SK-N-SH (cell line): ENCODE measurements at regions not wholly inside any gene's neighbourhood (a gene's known extent, or its start where the extent isn't known, plus 50 kb on each side); places are given as distances from the start of the nearest gene placed in this dataset.

ENCODE experiments used
- CTCF ChIA-PET: fragments of 300-600, 350-600 bp; formaldehyde crosslinking; extraction: SDS; loops from one replicate; lab custom pipeline; 2021; lab: Yijun Ruan, JAX
- POLR2A ChIA-PET: fragments of 350-600 bp; sonication (Branson Sonifier 250); formaldehyde crosslinking; extraction: SDS; loops from one replicate; lab custom pipeline; 2020; ENCODE audit warnings: antibody characterized with exemption, inconsistent platforms; lab: Yijun Ruan, JAX
- DNase-seq: peaks from one replicate; pipeline ENCODE4 v3.0.0; 2012
- H2AFZ ChIP-seq: fragments of 200-600 bp; sonication (generic); 2 replicates; pipeline ENCODE4 v1.8.1; 2016; ENCODE audit warnings: antibody characterized with exemption, mild to moderate bottlenecking, low read depth
- H3F3A ChIP-seq: fragments of 200-600 bp; sonication (generic); replicated peaks from 2 replicates; pipeline ENCODE3; 2016; ENCODE audit warnings: antibody characterized with exemption, mild to moderate bottlenecking; ENCODE audit not compliant: insufficient read depth
- H3K27ac ChIP-seq, 2 experiments: fragments of 200-500 bp in 1 of 2; fragments of 200-600 bp in 1 of 2; sonication (Bioruptor generic) in 1 of 2; sonication (generic), shearing (Covaris generic) in 1 of 2; 2 replicates each; pipeline versions ENCODE4 v1.5.1 to v1.6.1; 2014 to 2016; ENCODE audit warnings: low read depth in 2 of 2, inconsistent platforms in 1 of 2, low read length in 1 of 2, mild to moderate bottlenecking in 1 of 2, mixed read lengths in 1 of 2
- H3K27me3 ChIP-seq: fragments of 200-600 bp; sonication (generic), shearing (Covaris generic); 2 replicates; pipeline ENCODE4 v1.6.1; 2016; ENCODE audit warnings: mixed run types; ENCODE audit not compliant: insufficient read depth
- H3K36me3 ChIP-seq, 2 experiments: fragments of 200-500 bp in 1 of 2; fragments of 200-600 bp in 1 of 2; sonication (Bioruptor generic) in 1 of 2; sonication (generic) in 1 of 2; replicated peaks in 1 of 2; 2 replicates each; pipeline versions ENCODE3 to v1.5.1; 2014 to 2016; ENCODE audit warnings: low read length in 1 of 2, mild to moderate bottlenecking in 1 of 2; ENCODE audit not compliant: insufficient read depth in 2 of 2, control insufficient read depth in 1 of 2
- H3K4me1 ChIP-seq, 2 experiments: fragments of 200-500 bp in 1 of 2; fragments of 200-600 bp in 1 of 2; sonication (Bioruptor generic) in 1 of 2; sonication (generic), shearing (Covaris generic) in 1 of 2; 2 replicates each; pipeline versions ENCODE4 v1.5.1 to v1.6.1; 2014 to 2016; ENCODE audit warnings: low read depth in 1 of 2, low read length in 1 of 2, mixed run types in 1 of 2; ENCODE audit not compliant: insufficient read depth in 2 of 2, control insufficient read depth in 1 of 2
- H3K4me2 ChIP-seq: fragments of 200-600 bp; sonication (generic), shearing (Covaris generic); 2 replicates; pipeline ENCODE4 v1.6.1; 2017; ENCODE audit warnings: mixed run types
- H3K4me3 ChIP-seq, 2 experiments: fragments of 200-500 bp in 1 of 2; fragments of 200-600 bp in 1 of 2; sonication (Bioruptor generic) in 1 of 2; sonication (generic), shearing (Covaris generic) in 1 of 2; 2 replicates each; pipeline versions ENCODE4 v1.5.1 to v1.8.1; 2014 to 2016; ENCODE audit warnings: low read depth in 2 of 2, inconsistent platforms in 1 of 2, low read length in 1 of 2, mild to moderate bottlenecking in 1 of 2, mixed read lengths in 1 of 2, moderate library complexity in 1 of 2
- H3K79me2 ChIP-seq: fragments of 200-600 bp; sonication (generic); 2 replicates; pipeline ENCODE4 v1.8.1; 2017; ENCODE audit warnings: mild to moderate bottlenecking; ENCODE audit not compliant: insufficient read depth
- H3K9ac ChIP-seq: fragments of 200-600 bp; sonication (generic); 2 replicates; pipeline ENCODE4 v1.6.1; 2017; ENCODE audit warnings: mixed run types
- H3K9me2 ChIP-seq: fragments of 200-600 bp; sonication (generic); 2 replicates; pipeline ENCODE4 v1.6.1; 2017; ENCODE audit warnings: mixed run types
- H3K9me3 ChIP-seq: fragments of 200-600 bp; sonication (generic); 2 replicates; pipeline ENCODE4 v1.6.1; 2017; ENCODE audit warnings: mixed run types, mild to moderate bottlenecking, moderate library complexity
- H4K20me1 ChIP-seq: fragments of 200-600 bp; sonication (generic); 2 replicates; pipeline ENCODE4 v1.6.1; 2017; ENCODE audit warnings: mild to moderate bottlenecking, mixed run types; ENCODE audit not compliant: insufficient read depth
- EP300 ChIP-seq, 2 experiments: IDR thresholded peaks; 2 replicates each; pipeline versions ENCODE4 v1.4.0 to v1.6.1; 2012; ENCODE audit warnings: borderline replicate concordance in 1 of 2, low read depth in 1 of 2, low read length in 1 of 2
- FOSL2 ChIP-seq: IDR thresholded peaks from 2 replicates; pipeline ENCODE4 v1.4.0; 2012; ENCODE audit warnings: low read depth, mild to moderate bottlenecking, moderate library complexity, borderline replicate concordance
- GABPA ChIP-seq: IDR thresholded peaks from 2 replicates; pipeline ENCODE4 v1.4.0; 2012; ENCODE audit warnings: low read depth, mild to moderate bottlenecking
- JUND ChIP-seq: IDR thresholded peaks from 2 replicates; pipeline ENCODE4 v1.4.0; 2012
- MEF2A ChIP-seq: IDR thresholded peaks from 2 replicates; pipeline ENCODE4 v1.4.0; 2012; ENCODE audit warnings: low read depth, borderline replicate concordance
- MXI1 ChIP-seq: IDR thresholded peaks from 2 replicates; pipeline ENCODE4 v1.6.1; 2012; ENCODE audit warnings: mild to moderate bottlenecking, low read depth, low read length, improper control_type of control experiment
- POLR2AphosphoS5 ChIP-seq: IDR thresholded peaks from 2 replicates; pipeline ENCODE4 v1.6.1; 2012; ENCODE audit warnings: low read depth, low read length
- RAD21 ChIP-seq: IDR thresholded peaks from 2 replicates; pipeline ENCODE4 v1.6.1; 2012; ENCODE audit warnings: mild to moderate bottlenecking, low read length
- RCOR1 ChIP-seq: fragments of 150-350 bp; IDR thresholded peaks from 2 replicates; pipeline ENCODE4 v1.6.1; 2017; ENCODE audit warnings: antibody characterized with exemption, low read length
- SIN3A ChIP-seq: IDR thresholded peaks from 2 replicates; pipeline ENCODE4 v1.6.1; 2012; ENCODE audit warnings: low read depth, mild to moderate bottlenecking, low read length, moderate library complexity, borderline replicate concordance
- SMC3 ChIP-seq: IDR thresholded peaks from 2 replicates; pipeline ENCODE4 v1.6.1; 2012; ENCODE audit warnings: low read depth, low read length, improper control_type of control experiment
- TAF1 ChIP-seq: IDR thresholded peaks from 2 replicates; pipeline ENCODE4 v1.6.1; 2012; ENCODE audit warnings: low read depth, mild to moderate bottlenecking, low read length, moderate library complexity, borderline replicate concordance
- TCF12 ChIP-seq: IDR thresholded peaks from 2 replicates; pipeline ENCODE4 v1.4.0; 2012
- TEAD4 ChIP-seq: IDR thresholded peaks from 2 replicates; pipeline ENCODE4 v1.4.0; 2012; ENCODE audit warnings: mild to moderate bottlenecking, borderline replicate concordance; ENCODE audit not compliant: insufficient read depth
- WGBS: methylation state at CpG from one replicate; pipeline ENCODE4 v1.1.6; 2017; ENCODE audit warnings: low lambda C conversion rate; 5-methylcytosine and 5-hydroxymethylcytosine counted together
- TF ChIP-seq, protein P1 (sequence below): IDR thresholded peaks from 2 replicates; pipeline ENCODE4 v1.4.0; 2012; ENCODE audit warnings: low read depth
- TF ChIP-seq, protein P2 (sequence below): fragments of 200-600 bp; sonication (generic); IDR thresholded peaks from 2 replicates; pipeline ENCODE4 v1.6.1; 2017; ENCODE audit warnings: antibody characterized with exemption, mild to moderate bottlenecking, moderate library complexity
- TF ChIP-seq, protein P3 (sequence below): IDR thresholded peaks from 2 replicates; pipeline ENCODE4 v1.4.0; 2012; ENCODE audit warnings: low read depth, borderline replicate concordance
- TF ChIP-seq, protein P4 (sequence below): fragments of 150-350 bp; IDR thresholded peaks from 2 replicates; pipeline ENCODE4 v1.6.1; 2016; ENCODE audit warnings: mild to moderate bottlenecking, low read depth, low read length
- TF ChIP-seq, protein P5 (sequence below): IDR thresholded peaks from 2 replicates; pipeline ENCODE4 v1.6.1; 2012; ENCODE audit warnings: mild to moderate bottlenecking, low read depth, low read length, moderate library complexity

DNA sequence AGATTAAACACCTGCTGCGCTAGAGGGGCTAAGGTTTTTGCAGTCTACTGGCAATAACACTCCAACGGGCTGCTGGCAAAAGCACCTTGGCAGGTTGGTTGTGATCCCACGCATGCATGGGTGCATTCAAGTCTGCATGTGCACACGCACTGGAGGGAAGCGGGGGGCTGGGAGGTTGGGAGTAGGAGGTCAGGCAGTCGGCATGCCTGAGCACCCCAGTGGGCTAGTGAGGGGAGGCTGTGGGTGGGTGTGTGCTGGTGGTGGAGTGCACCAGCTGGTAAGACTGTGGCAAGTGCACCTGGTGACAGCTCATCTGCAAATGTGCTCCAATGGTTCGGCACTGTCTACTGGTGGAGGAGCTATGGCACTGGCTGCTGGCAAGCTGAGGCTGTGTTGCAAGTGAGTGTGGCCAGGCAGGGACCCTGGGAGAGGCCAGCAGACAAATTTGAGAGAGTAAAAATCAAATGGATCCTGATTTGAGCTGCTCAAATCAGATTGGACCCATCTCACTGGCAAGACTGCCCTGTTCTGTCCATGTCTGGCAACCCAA lies 460.6 kb upstream of the DSEL start:
- no peaks in the 10 kb centered on the region for H3K9me2 ChIP-seq
- H3K36me3 ChIP-seq = no peaks in the 10 kb centered on the region
- no peaks in the 10 kb centered on the region for H3K9me3 ChIP-seq
- H3K4me2 ChIP-seq = no peak overlapping the region
- TF ChIP-seq GABPA = no peak
- no peak for TF ChIP-seq FOSL2
- TF ChIP-seq, protein P1, sequence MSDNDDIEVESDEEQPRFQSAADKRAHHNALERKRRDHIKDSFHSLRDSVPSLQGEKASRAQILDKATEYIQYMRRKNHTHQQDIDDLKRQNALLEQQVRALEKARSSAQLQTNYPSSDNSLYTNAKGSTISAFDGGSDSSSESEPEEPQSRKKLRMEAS = no peak
- no peak for TF ChIP-seq TCF12
- TF ChIP-seq, protein P2, sequence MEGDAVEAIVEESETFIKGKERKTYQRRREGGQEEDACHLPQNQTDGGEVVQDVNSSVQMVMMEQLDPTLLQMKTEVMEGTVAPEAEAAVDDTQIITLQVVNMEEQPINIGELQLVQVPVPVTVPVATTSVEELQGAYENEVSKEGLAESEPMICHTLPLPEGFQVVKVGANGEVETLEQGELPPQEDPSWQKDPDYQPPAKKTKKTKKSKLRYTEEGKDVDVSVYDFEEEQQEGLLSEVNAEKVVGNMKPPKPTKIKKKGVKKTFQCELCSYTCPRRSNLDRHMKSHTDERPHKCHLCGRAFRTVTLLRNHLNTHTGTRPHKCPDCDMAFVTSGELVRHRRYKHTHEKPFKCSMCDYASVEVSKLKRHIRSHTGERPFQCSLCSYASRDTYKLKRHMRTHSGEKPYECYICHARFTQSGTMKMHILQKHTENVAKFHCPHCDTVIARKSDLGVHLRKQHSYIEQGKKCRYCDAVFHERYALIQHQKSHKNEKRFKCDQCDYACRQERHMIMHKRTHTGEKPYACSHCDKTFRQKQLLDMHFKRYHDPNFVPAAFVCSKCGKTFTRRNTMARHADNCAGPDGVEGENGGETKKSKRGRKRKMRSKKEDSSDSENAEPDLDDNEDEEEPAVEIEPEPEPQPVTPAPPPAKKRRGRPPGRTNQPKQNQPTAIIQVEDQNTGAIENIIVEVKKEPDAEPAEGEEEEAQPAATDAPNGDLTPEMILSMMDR = no peak
- TF ChIP-seq JUND = no peak
- TF ChIP-seq SIN3A = no peak
- no peak for TF ChIP-seq MXI1
- no peak for TF ChIP-seq TEAD4
- TF ChIP-seq POLR2AphosphoS5 = no peak
- TF ChIP-seq MEF2A = no peak
- TF ChIP-seq, protein P3, sequence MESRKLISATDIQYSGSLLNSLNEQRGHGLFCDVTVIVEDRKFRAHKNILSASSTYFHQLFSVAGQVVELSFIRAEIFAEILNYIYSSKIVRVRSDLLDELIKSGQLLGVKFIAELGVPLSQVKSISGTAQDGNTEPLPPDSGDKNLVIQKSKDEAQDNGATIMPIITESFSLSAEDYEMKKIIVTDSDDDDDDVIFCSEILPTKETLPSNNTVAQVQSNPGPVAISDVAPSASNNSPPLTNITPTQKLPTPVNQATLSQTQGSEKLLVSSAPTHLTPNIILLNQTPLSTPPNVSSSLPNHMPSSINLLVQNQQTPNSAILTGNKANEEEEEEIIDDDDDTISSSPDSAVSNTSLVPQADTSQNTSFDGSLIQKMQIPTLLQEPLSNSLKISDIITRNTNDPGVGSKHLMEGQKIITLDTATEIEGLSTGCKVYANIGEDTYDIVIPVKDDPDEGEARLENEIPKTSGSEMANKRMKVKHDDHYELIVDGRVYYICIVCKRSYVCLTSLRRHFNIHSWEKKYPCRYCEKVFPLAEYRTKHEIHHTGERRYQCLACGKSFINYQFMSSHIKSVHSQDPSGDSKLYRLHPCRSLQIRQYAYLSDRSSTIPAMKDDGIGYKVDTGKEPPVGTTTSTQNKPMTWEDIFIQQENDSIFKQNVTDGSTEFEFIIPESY = no peak
- no peak for TF ChIP-seq TAF1
- TF ChIP-seq, protein P4, sequence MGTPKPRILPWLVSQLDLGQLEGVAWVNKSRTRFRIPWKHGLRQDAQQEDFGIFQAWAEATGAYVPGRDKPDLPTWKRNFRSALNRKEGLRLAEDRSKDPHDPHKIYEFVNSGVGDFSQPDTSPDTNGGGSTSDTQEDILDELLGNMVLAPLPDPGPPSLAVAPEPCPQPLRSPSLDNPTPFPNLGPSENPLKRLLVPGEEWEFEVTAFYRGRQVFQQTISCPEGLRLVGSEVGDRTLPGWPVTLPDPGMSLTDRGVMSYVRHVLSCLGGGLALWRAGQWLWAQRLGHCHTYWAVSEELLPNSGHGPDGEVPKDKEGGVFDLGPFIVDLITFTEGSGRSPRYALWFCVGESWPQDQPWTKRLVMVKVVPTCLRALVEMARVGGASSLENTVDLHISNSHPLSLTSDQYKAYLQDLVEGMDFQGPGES = no peak
- no peak for TF ChIP-seq EP300 (IDR thresholded peaks at IDR 0.05; ENCODE audit: borderline replicate concordance in 1 of 2, low read depth in 1 of 2, low read length in 1 of 2)
- no peak for TF ChIP-seq SMC3
- TF ChIP-seq RCOR1 = no peak
- TF ChIP-seq, protein P5, sequence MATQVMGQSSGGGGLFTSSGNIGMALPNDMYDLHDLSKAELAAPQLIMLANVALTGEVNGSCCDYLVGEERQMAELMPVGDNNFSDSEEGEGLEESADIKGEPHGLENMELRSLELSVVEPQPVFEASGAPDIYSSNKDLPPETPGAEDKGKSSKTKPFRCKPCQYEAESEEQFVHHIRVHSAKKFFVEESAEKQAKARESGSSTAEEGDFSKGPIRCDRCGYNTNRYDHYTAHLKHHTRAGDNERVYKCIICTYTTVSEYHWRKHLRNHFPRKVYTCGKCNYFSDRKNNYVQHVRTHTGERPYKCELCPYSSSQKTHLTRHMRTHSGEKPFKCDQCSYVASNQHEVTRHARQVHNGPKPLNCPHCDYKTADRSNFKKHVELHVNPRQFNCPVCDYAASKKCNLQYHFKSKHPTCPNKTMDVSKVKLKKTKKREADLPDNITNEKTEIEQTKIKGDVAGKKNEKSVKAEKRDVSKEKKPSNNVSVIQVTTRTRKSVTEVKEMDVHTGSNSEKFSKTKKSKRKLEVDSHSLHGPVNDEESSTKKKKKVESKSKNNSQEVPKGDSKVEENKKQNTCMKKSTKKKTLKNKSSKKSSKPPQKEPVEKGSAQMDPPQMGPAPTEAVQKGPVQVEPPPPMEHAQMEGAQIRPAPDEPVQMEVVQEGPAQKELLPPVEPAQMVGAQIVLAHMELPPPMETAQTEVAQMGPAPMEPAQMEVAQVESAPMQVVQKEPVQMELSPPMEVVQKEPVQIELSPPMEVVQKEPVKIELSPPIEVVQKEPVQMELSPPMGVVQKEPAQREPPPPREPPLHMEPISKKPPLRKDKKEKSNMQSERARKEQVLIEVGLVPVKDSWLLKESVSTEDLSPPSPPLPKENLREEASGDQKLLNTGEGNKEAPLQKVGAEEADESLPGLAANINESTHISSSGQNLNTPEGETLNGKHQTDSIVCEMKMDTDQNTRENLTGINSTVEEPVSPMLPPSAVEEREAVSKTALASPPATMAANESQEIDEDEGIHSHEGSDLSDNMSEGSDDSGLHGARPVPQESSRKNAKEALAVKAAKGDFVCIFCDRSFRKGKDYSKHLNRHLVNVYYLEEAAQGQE = no peak
- no peak for TF ChIP-seq RAD21
- no peak for DNase-seq
- WGBS = 88% methylated on average over 7 of the region's 7 CpGs
- no peak overlapping the region for H3K9ac ChIP-seq
- no peaks in the 10 kb centered on the region for H3F3A ChIP-seq
- POLR2A ChIA-PET = interaction anchor here (0.6 kb wide), 1 partner anchor 10 kb away, joined by 3 read pairs; no protein-coding TSS in a partner anchor
- no peaks in the 10 kb centered on the region for H3K79me2 ChIP-seq
- H3K4me1 ChIP-seq = no peaks in the 10 kb centered on the region; a peak in 3 of 4 replicates
- CTCF ChIA-PET = interaction anchor here (1.3 kb wide), 1 partner anchor 10 kb away, joined by 4 read pairs; no protein-coding TSS in a partner anchor
- H3K27ac ChIP-seq = no peak overlapping the region
- H3K4me3 ChIP-seq = no peak overlapping the region
- H2AFZ ChIP-seq = no peak overlapping the region
- no peaks in the 10 kb centered on the region for H3K27me3 ChIP-seq
- H4K20me1 ChIP-seq = no peaks in the 10 kb centered on the region
